HG03060 (cell line): ENCODE measurements at regions not wholly inside any gene's neighbourhood (a gene's known extent, or its start where the extent isn't known, plus 50 kb on each side); places are given as distances from the start of the nearest gene placed in this dataset.

Experiments
- ATAC-seq: cut with Tn5 transposase; IDR thresholded peaks from one replicate; pipeline ENCODE4 v1.9.1; 2021; ENCODE audit warnings: low read depth, moderate number of reproducible peaks; ENCODE audit not compliant: unreplicated experiment

DNA sequence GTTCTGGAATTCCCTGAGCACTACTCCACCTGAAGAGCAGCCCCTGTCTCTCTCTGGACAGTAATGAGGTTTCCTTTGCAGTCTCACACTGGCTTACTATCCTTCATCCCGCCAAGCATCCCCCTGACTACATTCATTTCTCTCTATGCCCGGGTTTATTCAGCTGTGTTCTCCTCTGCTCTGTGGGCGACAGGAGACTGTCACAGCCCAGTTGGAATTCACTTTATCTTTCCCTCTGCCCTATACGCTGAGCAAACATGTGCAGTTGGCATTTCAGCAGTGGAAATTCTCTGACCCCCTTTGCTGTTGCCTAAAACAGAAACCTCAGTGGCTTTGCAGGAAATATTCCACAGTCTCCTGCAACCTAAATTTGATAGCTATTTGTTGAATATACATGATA is 83.5 kb upstream of the MAX start:
- ATAC-seq, result no peak

DNA sequence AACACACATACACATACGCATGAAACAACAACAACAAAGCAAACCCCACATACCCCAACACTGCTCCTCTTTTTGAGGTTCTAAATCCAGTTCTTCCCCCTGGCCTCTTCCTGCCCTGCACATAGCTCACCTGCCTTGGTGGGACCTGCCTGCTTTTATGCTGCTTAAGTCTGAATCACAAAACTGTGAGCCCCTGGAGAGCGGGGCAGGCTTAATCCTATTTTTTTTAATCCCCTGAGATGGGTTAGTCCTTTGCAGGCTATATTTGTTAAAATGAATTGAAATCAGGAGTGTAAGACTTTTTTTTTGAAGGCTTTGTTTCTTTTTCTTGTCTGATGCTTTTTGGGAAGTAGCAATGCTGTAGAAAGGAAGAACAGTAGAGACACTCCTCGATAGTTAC is 84.6 kb upstream of the MAX start:
- ATAC-seq, result no peak

DNA sequence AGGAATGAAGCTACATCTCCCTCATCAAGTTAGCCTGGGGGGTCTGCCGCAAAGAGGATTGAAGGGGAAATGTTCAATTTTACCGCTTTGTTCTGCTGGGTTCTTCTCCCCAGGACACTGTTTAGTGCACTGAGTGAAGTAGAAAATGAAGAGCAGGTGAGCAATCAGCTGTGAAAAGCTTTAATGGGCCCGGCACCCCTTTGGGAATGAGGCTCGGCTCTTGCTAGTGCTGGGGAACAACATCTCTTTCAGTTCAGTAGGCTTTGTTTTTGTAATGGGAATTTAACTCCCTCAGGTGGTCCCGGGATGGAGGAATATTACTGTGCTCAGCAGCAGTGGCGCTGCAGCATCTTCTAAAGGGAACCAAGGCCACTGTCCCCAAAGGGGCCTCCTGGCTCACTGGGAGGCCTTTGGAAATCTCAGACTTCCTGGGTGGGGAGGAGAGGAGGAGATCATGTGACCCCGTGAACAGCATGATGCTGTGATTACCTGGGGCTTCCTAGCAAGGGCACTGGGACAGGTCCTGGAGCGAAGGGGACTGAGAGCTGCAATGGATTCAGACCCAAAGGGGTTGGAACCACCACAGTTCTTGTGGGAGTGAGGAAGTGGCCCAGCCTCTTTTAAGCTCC is 85.2 kb upstream of the MAX start:
- no peak for ATAC-seq

- no peak for ATAC-seq
Observed at GRCh38 chr14:65190312-65190711, 88.0 kb upstream of the MAX start.

DNA sequence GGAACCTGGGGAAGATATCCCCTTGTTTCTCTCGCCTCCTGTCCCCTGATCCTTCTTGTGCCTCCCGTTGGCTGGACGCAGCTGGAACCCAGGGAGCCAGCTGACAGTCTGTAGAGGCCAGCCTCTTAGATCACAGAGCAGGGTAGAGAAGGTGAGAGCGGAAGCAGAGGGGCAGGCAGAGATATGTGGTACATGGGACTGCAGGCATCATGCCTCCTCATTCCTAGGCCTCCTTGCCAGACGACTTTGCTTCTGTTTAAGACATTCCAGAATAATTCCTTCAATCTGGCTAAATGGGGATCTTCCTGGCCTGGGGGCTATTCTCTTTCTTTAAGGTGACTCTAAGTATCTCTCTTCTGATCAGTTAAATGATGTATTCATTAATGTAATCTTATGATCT is 89.4 kb upstream of the MAX start:
- ATAC-seq, result no peak

GRCh38 chr14:65192686-65193085 is 90.4 kb upstream of the MAX start:
- no peak for ATAC-seq

DNA sequence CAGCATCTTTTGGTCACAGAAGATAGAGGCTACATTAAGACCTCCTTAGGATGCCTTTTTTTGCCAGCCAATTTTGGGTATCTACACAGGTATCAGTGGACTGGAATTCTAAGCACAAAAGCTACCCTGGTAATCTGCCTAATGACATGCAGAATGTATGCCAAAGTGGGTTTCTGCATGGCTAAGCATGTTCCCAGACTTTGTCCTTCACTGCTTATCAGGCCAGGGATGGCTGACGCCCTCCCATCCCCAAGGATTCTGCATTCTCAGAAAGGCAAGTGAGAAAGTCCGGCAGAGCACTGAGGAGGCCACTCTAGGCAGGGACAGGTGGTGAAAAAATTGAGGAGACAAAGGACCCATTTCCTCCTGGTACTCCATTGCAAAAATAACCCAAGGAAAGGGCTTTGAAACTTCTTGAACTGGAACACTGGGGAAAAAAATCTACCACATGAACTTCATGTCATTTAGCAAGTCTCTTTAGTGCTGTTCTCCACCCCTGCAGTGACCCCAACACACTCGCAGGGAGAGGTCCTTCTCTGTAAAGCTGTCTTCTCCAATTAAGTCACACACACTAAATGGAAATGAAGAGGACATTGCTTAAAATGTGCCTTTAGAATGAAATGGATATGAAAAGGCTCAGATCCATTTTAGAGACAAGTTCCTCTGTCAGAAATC is 91.7 kb upstream of the MAX start:
- no peak for ATAC-seq

DNA sequence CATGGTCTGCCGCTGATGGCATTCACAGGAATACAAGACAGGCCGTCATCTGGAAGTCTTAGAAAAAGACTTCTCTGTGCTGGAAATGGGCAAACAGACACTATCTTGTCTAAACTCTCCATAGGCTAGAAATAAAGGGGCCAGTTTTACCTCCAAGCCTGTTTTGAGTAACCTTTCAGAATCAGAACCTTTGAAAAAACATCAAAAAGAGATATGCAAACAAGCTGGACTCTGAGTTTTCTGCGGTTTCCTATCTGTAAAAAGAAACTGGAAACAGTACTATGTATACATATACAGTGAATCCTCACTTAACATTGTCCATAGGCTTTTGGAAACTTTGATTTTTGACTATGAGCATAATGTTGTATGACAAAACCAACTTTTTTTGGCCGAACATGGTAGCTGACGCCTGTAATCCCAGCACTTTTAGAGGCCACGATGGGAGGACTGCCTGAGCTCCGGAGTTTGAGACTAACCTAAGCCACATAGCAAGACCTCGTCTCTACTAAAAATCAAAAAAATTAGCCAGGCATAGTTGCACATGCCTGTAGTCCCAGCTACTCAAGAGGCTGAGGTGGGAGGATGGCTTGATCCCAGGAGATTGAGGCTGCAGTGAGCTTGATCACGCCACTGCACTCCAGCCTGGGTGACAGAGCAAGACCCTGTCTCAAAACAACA is 92.9 kb upstream of the MAX start:
- peak; percentile 77 for ATAC-seq

DNA sequence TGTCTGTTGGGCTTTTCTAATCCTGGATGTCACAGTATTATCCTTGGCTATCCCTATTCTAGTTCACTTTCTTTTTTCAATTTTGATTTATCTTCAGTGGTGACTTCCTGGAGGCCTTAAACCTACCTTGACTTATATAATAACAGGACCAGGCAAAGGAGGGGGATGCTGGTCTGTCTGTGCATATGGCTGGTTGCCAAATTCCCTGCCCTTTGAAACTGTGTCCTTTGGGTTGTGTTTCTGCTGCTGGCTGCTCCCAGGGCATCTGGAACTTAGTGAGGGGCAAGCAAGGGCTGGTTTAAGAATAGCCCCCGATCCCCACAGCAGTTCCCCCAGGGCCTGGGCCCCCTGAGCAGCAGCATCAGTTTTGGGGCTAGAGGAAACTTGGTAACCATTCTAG is 96.0 kb upstream of the MAX start:
- no peak for ATAC-seq

GRCh38 chr14:65200454-65200853 is 98.1 kb upstream of the MAX start:
- ATAC-seq, result no peak

DNA sequence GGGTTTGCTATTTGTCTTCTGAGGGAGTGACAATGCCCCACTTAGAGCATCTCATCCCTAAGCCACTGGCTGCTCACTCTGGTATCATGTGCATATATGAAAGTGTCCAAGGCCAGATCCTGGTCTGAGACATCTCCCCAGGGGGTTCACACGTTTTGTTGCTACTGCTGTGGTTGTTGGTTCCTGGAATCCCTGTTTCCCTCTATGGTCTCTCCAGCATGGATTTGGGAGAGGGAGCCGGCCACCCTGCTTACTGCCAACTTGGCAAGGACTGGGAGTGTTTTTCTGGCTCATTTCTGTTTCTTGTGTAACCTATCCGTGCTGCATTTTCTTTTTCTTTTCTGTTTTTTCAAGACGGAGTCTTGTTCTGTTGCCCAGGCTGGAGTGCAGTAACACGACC is 101.3 kb upstream of the MAX start:
- ATAC-seq, result no peak

DNA sequence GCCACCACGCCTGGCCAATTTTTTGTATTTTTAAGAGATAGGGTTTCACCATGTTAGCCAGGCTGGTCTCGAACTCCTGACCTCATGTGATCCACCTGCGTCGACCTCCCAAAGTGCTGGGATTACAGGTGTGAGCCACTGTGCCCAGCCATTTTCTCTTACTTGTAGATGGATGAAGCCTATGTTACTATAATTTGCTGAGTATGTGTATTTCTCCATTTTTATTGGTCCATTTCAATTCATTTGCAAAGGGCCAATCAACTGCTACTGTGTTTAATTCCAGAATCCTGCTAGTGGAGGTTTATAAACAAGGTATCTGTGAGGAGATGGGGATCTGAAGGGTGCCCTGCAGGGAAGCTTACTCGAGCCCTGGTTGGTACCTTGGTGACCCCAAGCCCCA is 101.7 kb upstream of the MAX start:
- ATAC-seq, result no peak

GRCh38 chr14:65206078-65206447 is 103.7 kb upstream of the MAX start:
- ATAC-seq, result no peak

DNA sequence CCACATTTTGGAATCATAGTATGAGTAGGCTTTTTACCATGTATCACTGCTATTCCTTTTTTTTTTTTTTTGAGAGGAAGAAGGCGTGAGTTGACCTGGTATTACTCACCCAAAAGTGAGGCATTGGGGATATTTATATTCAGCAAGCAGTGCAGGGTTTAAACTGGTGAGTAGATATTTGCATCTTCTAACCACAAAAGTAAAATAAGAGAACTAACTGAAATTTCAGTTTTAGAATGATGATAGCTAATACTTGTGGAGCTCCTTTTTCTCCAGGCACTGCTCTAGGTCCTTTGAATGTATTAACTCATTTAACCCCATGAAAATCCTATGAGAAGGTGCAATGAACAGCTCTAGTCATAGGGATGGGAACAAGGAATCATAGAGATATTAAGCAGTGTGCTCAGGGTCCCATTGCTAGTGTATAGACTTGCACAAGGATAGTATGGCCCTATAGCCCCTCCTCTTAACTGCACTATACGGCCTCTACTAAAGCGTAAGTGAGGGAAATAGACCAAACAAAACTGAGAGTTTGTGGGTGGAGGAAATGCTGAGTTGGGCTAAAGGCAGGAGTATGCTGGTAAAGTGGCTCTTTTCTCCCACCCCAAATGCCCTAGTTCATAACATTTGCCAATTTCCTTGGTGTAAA is 104.3 kb upstream of the MAX start:
- peak; percentile 71 for ATAC-seq

DNA sequence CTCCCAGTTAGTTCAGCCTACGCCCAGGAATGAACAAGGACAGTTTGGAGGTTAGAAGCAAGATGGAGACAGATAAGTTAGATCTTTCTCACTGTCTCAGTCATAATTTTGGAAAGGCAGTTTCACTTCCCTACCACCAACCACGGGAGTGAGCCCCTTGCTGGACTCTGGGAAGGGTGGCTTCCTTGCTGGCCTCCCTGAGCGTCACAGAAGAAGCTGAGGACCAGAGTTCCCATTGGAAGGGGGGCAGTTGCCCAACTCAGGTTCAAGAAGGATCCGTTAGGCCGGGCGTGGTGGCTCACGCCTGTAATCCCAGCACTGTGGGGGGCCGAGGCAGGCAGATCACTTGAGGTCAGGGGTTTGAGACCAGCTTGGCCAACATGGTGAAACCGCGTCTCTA is 106.2 kb upstream of the MAX start:
- ATAC-seq, result no peak

DNA sequence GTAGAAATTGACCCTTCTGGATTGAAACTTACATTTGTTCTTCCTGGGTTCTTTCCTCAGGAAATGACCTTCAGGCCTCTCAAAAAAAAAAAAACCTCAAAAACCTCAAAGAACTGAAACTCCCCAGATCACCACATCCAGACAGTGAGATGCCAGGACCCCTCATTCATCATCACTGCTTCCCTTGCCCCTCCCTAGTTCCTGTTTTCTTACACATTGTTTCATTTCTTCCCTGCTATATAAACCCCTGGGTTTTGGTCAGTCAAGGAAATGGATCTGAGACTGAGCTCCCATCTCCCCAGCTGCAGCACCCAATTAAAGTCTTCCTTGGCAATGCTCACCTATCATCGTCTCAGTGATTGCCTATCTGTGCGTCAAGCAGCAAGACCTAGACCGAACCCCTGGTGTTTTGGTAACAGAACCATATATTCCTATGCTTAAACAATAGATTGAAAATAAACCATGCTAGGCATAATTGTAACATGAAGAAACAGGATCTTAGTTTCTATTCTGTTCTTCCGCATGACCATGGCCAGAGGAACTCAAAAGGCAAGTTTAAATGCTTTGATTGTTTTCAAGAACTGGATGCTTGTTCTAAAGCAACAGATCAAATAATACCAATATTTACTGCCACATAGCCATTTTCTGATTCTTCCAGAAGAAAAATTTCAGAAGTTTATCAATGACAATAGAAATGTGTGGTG is 108.0 kb upstream of the MAX start:
- no peak for ATAC-seq

GRCh38 chr14:65210822-65211182 is 108.5 kb upstream of the MAX start:
- ATAC-seq, result no peak

DNA sequence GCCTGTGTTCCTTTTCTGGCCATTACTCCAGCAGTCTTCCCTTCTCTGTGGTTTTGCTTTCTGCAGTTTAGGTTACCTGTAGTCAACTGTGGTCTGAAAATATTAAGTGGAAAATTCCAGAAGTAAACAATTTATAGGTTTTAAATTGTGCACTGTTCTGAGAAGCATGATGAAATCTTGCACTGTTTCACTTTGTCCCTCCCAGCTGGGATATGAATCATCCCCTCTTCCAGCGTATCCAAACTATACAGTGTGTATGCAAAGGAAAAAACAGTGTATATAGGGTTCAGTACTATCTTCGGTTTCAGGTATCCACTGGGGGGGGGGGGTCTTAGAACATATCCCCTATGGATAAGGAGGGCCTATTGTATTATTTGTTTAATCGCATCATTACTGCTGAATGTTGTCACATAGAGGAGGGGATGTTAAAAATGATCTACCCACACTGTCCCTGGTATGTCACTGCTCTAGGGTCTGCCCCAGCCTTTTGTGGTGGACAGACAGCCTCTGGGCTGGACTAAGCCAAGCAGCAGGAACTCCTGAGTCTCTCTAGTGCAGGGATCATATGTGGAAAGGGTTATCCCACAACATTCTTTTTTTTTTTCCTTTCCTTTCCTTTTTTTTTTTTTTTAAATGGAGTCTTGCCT is 109.1 kb upstream of the MAX start:
- ATAC-seq, result no peak

GRCh38 chr14:65213316-65213715 is 111.0 kb upstream of the MAX start:
- ATAC-seq, result no peak

- ATAC-seq, result no peak
Observed at GRCh38 chr14:65214741-65215140, 112.4 kb upstream of the MAX start.

DNA sequence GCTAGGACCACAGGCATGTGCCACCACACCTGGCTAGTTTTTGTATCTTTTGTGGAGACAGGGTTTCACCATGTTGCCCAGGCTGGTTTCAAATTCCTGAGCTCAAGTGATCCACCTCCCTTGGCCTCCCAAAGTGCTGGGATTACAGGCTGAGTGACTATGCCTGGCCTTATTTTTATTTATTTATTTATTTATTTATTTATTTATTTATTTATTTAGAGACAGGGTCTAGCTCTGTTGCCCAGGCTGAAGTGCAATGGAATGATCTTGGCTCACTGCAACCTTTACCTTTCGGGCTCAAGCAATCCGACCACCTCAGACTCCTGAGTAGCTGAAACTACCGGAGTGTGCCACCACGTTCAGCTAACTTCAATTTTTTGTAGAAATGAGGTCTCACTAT is 117.0 kb upstream of the MAX start:
- no peak for ATAC-seq
